ENCODE measurements at regions not wholly inside any gene's neighbourhood (a gene's known extent, or its start where the extent isn't known, plus 50 kb on each side); places are given as distances from the start of the nearest gene placed in this dataset.

- TF ChIP-seq CTCF (IDR thresholded peaks at IDR 0.05) (no peak), POLR2A (IDR thresholded peaks at IDR 0.05) (no peak)
Observed at GRCh38 chr4:24054910-24055309, 165.1 kb upstream of the PPARGC1A start.
